NCI-H1417 treated with DMSO at 0.1 percent for 48 hours (cell line): ENCODE measurements at regions not wholly inside any gene's neighbourhood (a gene's known extent, or its start where the extent isn't known, plus 50 kb on each side); places are given as distances from the start of the nearest gene placed in this dataset.

ENCODE experiments used
- DNase-seq: peaks from one replicate; lab custom pipeline; 2025; lab: John Stamatoyannopoulos, UW

DNA sequence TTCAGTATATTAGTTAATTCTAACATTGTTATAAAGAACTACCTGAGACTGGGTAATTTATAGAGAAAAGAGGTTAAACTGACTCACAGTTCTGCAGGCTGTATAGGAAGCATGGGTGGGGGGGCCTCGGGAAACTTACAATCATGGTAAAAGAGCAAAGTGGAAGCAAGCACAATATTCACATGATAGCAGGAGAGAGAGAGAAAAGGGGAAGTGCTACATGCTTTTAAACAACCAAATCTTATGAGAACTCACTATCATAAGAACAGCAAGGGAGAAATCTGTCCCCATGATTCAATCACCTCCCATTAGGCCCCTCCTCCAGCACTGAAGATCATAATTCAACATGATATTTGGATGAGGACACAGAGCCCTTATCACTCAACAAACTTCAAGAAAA lies 324.9 kb downstream of the ZNF608 start:
- DNase-seq = no peak

DNA sequence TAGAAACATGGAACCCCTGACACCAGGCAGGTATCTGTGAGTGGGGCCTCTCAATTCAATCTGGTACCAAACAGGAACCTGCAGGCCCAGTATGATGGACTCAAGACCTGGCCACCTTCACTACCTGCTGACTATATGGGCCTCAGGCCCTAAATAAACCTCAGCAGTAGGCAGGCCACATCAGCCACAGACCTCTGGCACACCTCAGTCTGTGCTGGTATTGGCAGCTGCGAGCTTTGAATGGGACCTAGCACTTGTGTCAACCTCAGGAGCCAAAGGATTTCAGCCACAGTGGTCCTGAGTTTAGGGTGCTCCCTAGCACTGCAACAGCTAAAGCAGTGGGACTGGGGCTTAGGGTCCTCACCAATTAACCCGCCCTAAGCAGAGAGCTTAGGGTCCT lies 325.5 kb downstream of the ZNF608 start:
- no peak for DNase-seq

DNA sequence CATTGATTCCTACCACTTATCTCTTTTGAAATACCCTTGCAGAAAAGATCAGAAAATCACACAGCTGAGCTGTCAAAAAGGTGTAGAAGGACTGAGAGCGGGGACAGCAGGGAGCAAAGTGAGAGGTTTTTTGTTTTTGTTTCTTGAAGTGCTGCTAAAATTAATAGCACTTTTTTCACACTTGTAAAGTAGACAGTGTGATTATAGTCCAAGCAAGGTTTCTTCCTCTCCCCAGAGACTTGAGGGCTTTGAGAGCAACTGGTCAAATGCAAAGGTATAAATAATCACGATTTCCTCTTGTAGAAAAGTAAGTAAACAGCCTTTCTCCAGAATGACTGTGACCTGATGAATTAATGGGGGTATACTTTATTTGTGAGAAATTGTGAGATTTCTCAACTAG lies 326.9 kb downstream of the ZNF608 start:
- DNase-seq = no peak

DNA sequence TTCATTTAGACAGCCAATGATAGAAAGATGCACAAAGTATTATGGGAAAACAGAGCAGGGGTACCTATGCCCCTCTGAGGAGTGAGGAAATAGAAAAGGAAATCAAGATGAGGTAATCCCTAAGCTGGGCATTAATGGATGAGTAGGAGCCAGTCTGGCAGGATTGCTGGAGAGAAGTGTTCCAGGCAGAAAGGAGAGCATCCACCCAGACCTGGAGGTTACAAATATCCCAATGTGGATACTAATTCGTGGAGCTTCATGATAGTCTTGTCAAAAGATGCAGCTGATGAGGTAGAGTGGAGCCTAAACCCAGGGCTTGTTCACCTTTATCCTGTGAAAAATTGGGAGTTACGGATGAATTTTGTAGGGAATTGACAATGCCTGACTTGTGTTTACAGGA lies 328.0 kb downstream of the ZNF608 start:
- DNase-seq = no peak

DNA sequence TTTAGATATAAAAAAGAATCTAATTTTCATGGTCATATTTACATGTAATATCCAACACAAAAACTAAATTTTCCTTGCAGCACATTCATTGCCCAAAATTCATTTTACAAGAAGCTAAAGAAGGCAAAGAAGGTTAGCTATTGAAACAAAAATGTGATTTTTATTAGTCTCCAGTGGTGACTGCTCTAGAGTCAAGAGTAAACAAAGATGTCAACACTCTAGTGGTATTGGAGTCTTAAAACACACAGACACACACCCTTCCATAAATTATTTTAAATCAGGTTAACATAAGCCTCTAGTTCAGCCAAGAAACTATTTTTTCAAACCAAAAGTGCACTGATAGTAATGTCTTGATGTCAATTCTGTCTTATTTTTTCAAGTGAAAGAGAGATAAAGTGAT lies 329.2 kb downstream of the ZNF608 start:
- no peak for DNase-seq

DNA sequence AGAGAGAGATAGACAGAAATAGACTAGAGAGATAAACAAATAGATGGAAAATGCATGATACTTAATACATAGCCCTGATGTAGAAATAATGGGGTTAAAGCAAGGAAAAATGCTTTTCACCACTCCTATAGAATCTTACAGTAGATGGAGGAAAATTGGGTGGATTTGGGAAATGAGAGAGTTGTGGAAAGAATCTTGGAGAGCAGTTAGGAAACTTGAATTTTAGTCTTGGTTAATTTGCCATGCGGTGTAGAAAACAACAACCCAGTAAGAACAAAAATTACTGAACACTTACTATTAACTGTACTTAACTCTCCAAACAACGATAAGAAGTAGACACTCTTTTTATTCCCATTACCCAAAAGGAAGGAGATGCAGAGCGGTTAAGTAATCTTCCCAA lies 329.8 kb downstream of the ZNF608 start:
- DNase-seq = no peak

DNA sequence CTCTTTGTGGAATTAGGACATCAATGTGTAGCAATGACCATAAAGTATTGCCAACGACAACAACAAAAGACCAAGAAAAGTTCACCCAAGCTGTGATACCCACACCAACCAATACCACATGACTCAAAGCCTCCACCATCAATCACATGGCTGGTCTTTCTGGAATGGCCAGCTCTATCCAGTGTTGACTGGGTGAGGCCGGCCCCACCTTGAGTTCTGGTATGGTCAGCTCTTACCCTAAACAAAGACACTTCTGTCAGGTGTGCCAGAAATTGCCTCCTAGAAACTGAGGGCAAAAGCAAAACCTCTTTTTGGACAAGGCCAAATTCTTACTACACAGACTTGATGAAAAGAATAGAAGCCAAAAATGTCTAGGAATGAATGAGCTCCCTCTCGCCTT lies 331.5 kb downstream of the ZNF608 start:
- no peak for DNase-seq

DNA sequence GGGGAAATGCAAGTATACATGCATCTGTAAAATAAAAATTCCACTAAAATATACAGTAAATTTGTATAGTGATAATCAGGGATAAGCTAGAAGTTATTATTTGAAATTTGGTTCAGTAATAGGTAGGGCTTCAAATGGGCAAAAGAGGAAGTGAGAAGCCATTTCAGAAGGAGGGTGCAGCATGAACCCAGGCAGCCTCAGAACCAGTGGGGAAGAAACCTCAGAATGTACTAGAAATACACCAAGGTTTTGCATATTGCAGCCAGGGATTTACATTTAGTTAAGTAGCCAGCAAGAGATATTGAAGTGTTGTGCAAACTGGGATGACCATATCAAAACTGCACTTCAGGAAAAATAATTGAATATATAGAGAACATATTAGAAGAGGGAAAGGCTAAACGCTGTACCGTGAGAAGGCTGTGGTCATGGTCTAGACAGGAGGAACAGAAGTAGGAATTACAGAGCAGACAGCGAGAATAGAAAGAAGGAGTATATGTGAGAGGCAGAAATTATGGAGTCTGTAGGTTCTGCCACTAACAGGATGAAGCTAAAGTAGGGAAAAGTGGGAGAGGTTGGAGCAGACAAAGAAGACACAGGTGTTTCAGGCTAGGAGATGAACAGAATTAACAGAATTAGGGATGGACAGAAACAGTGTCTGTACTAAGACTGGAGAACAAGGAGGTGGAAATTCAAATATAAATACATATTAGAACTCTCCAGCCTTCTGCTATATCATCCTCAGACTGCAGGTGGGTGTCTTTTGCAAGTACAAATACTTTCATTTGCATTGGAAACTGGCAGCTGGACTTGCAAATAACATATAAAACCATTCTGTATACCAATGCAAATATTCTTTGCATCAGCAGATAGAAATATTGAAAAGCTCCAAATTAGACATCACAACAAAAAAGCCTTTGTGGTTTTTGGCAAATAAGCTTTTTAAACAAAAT lies 335.6 kb downstream of the ZNF608 start:
- no peak for DNase-seq

DNA sequence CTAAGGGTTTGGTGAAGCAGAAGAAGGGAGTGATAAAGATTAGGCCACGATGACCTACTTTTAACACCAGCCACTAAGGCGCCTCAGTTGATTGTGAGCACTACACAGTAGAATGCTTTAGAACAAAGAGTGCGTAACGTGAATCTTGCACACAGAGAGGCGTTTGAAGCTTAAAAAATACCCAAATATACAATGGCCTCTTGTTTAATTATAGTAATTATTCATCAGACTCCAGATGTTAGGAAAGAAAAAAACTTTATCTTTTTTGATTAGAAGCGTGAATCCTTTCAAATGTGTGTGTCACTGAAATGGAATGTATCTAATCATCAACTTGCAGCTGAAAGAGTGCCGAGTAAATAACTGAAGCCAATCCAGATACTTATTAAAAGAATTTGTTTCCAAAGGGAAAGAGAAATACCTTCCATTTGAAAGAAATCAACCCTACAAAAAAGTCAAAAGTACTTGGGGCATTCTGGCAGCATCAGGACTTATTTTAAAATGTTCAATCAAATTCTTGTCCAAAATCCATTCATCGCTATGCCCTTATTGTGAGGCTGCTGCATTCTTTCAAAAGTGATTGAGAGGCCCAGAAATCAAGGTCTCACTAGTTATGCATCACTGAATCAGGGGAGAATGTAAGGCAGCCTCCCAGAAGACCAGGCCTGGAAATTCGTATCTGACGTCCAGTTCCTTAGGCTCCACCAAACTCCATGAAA lies 337.5 kb downstream of the ZNF608 start:
- no peak for DNase-seq

DNA sequence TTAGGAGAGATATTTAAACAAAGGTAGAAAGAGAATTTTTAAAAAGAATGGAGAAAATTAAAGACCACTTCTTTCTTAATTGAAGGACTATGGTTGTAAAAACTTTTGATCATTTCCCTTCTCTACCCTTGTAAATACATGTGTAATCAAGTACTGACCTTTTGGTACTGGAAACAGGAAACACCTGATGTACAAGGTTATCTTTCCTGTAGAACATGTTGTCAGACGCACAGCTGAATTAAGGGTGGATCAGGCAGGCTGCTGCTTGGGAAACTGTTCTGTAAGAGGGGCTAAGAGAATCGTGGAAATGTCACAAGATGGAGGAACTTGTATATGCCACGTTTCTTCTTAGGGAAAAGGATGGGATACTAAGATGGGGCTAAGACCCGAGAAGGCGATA lies 341.6 kb downstream of the ZNF608 start:
- no peak for DNase-seq

DNA sequence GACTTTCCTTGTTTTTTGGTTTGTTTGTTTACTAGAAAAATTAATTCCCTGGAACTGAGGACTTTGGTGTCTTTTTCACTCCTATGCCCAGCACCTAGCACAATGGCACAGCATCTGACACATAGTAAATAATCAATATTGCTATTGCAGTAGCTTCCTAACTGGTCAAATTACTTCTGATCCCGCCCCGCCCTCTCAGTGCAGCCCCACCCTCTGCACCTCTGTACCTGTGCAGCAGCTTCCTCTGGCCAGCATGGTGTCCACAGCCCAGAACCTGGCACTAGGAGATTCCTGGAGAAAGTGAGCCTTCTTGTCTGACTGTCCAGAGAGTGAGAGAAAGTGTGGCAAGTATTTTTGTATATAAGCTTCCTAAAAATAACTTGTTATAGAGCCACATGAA lies 343.2 kb downstream of the ZNF608 start:
- DNase-seq = no peak

DNA sequence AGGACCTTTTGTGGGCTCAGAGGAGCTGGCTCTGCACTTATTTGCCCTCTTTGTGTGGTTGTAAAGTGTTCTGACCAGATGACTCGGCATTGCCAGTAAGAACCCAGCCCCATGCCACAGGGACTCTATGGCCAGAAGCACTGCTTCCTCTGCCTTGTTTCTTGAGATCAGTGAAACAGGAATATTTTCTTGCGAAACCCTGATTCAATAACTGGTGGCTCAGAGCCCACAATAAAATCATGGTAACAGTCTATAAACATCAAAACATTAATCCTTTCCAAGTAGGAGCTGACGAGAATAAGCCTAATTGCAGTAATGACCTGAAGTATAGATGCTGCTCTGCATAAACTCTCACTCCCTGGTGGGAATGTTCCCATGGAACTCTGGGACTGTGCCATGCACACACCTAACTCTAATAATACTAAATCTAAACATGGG lies 344.3 kb downstream of the ZNF608 start:
- DNase-seq = no peak

DNA sequence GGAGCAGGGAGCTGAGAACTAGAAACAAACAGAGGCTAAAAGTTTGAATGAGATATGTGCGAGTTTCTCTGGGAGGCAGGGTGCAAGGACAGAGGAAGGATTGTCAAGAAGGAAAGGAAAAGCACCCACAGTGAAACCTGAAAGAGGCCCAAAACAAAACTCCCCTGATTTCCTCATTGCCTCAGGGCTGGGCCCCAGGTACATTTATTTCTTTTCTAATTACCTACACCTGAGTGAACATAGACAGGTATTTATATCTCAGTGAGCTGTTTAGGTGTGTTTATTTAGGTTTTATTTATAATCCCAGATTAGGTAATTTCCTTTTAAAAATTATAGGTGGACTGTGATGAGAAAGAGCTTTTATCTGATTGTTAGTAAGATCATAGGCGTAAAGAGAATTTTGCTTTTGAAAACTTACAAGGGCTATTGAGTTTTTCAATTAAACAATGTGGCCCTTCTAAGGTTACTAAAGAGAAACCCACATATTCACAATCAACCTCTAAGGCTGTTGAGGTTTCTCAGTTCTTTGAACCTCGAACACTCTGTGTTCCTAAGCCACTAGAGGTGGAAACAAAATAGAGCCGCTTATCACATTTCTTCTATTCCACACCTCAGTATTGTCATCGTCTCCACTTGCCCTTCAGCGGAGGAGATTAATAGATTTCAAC lies 344.8 kb downstream of the ZNF608 start:
- no peak for DNase-seq

DNA sequence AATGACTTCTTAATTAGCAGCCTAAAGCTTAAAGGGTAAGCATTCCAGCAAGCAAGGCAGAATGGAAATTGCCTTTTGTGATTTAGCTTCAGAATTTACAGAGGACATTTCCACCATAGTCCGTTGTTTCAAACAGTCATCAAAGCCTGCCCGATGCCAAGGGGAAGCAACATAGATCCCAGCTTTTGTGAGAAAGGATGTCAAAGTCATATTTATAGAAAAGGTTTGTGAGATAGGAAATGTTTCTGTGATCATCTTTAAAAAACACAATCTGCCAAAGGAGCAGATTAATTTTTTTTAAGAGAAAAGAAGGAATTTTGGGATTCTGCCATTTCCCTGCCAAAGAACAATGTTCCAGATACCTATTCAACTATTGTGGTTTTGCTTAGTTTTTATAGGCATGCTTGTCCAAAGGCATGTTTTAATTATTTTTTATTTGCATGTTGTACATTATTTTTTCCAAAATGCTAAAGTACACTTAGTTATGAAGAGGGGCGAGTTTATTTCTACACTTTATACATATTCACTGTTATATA lies 346.9 kb downstream of the ZNF608 start:
- DNase-seq = no peak

DNA sequence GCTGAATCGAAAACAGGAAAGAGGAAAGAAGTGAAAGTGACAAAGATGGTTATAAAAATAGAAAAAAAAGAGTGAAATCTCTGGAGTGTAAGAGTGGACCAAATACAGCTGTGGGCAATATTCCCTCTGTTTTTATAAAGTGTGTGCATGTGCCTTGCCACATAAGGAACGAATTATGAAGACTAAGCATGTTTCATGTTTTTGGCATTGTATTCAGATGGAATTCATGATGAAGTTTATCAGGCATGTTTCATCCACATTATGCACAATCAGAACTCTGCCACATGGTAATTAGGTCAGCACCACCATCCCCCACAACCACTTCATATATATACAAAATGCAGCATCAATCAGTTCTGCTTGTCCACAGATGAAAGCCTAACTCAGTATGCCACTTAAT lies 348.0 kb downstream of the ZNF608 start:
- DNase-seq = no peak

DNA sequence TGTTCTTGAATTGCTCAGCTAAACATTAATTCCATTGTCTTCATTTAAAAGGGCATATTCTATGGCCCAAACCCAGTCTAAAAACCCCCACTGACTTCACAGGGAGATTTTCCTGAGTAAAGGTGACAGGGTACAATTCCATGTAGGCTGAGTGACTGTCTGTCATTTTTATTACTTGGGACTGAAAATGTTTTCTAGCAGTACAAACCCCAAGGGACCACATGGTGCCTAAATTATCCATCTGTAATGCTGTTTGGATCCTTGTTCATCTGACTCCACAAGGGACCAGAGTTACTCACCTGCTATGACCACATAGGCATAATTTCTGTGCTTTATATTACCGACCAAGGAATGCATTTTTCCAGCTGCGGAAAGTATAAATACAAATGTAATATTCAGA lies 349.1 kb downstream of the ZNF608 start:
- DNase-seq = no peak

DNA sequence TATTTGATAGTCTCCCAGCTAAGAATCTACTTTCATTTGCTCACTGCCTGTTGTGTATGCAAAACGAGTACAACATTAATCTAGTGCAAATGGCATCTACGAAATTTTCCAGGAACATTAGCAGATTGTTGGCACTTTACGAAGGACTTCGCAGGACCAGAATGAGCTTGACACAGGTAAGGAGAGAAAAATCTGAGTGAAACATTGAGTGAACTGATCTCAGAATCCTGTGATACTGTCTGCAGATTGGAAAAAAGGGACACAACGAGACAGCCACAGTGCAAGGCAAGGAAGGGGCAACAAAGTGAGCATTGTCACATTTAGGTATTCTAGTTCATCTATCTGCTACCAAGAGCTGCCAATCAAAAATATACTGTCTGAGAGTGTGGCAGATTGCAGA lies 350.5 kb downstream of the ZNF608 start:
- no peak for DNase-seq

DNA sequence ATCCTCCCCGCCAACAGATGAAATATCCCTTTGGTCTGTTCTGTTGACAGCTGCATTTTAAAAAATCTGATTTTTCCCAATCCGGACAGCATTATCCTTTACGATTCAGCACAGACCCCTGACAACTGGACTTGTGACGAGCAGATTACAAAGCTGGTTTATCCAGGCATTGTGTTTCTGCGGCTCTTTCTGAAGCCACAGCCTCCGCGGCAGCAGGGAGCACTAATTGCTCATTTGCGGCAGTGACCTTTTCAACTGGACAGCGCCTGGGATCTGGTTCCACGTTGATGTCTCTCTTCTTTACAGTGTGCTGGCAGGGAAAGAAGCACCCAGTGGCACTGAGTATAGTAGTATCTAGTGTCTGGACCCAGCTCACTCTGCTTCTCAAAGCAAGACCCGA lies 351.2 kb downstream of the ZNF608 start:
- no peak for DNase-seq

DNA sequence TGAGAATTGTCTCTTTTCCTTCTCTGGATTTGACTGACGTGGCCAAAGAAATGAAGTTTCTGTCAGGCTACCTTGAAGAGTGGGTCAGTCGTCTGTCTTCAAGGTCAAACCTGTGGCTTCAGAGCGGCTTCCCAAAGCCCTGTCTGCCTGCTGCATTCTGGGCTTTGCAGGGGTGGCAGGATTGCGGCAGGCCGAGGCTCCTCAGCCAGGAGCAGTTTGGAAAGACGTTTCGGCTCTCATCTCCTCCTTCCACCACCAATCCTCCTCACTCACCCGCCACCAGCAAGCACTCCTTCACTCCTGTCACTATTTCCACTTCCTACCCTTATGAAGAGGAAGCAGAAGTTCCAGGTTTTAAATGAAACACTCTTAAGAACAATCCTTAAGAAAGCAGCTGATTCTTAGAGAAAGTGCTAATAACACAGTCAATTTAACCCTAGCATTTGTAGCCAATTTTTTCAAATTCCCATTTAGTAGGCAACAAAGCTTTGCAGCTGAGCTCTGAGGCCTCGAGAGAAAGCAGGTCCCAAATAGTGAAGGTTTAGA lies 351.7 kb downstream of the ZNF608 start:
- DNase-seq = no peak

DNA sequence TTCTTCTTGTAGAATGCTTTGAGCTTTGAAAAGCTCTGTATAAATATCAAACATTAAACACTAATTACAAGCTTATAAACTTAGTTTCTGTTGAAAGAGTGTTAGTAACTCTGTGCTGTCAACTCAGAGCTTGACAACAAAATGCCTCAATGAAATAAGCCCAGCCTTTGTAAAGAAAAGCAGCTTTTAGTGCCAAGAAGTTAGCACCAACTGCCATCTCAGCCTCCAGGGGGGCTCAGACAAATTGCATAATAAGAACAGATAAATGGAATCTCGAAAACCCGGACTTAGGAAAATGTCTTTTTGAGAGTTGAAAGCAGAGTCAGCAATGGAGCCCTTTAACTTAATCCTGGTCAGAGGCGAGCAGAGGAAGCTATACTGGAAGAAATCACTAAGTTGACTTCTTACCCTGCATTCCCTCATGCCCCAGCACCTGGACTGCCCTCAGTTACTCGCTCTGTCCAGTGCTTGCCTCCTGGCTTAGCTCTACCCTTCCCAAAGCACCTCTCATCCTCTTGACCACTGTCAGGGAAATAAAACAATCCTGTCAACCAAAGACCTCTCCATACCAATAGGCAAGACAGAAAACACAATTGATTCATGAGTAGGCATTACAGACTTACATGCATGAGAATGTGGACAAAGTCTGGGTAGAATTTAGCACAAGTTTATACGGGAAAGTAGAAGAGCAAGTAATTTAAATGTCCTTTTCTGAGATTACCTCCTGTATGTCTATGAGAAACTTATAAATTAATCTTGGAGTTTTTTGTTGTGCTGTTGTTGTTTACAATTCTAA lies 352.7 kb downstream of the ZNF608 start:
- no peak for DNase-seq

DNA sequence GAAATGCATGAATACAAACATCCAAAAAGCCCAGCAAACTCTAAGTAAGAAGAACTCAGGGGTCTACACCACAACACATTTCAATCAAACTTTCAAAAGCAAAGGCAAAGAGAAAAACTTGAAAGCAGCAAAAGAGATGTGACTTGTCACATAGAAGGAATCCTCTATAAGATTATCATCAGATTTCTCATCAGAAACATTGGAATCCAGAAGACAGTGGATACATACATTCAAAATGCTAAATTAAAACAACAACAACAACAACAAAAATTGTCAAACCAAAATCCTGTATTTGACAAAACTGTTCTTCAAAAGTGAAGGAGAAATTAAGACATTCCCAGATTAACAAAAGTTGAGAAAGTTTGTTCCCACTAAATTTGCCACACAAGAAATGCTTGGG lies 362.7 kb downstream of the ZNF608 start:
- no peak for DNase-seq
